ENCODE measurements at regions not wholly inside any gene's neighbourhood (a gene's known extent, or its start where the extent isn't known, plus 50 kb on each side); places are given as distances from the start of the nearest gene placed in this dataset.

GRCh38 chr2:174688079-174688478 lies 76.2 kb downstream of the CHRNA1 start:
- peak; percentile 53 for TF ChIP-seq CTCF (IDR thresholded peaks at IDR 0.05)

- no peak for TF ChIP-seq CTCF (IDR thresholded peaks at IDR 0.05)
Measured at GRCh38 chr2:174686430-174686829, 77.8 kb downstream of the CHRNA1 start.

GRCh38 chr2:174683392-174683759 lies 80.9 kb downstream of the CHRNA1 start:
- TF ChIP-seq CTCF (IDR thresholded peaks at IDR 0.05), result no peak

- TF ChIP-seq CTCF (IDR thresholded peaks at IDR 0.05), result no peak
Measured at GRCh38 chr2:174682578-174683391, 81.5 kb downstream of the CHRNA1 start.

GRCh38 chr2:174682007-174682577 lies 82.2 kb downstream of the CHRNA1 start:
- TF ChIP-seq CTCF (IDR thresholded peaks at IDR 0.05), result no peak

- no peak for TF ChIP-seq CTCF (IDR thresholded peaks at IDR 0.05)
Measured at GRCh38 chr2:174681099-174682006, 82.9 kb downstream of the CHRNA1 start.

GRCh38 chr2:174680221-174680620 lies 82.6 kb upstream of the WIPF1 start:
- TF ChIP-seq CTCF (IDR thresholded peaks at IDR 0.05), result no peak

Measured in LNCAP (cell line).